ENCODE measurements at regions not wholly inside any gene's neighbourhood (a gene's known extent, or its start where the extent isn't known, plus 50 kb on each side); places are given as distances from the start of the nearest gene placed in this dataset.

- intact Hi-C loops (cut with DNase I): no loop called here
Measured at GRCh38 chr5:56624751-56625150, 190.6 kb upstream of the MAP3K1 start.

GRCh38 chr5:56622141-56622540 lies 193.2 kb upstream of the MAP3K1 start:
- intact Hi-C loops (cut with DNase I): no loop called here
- Histone ChIP-seq H3K27me3 (no peaks in the 10 kb centered on the region), H3K9me3 (peaks cover 0 to 36% (median 9%) of the 10 kb centered on the region in 11 donors), H3K4me1 (peaks cover 0 to 3% (median 0%) of the 10 kb centered on the region in 9 donors), H3K36me3 (no peaks in the 10 kb centered on the region), H3K4me3 (no peak overlapping the region), H3K27ac (no peak overlapping the region)
- DNase-seq: no peak
- TF ChIP-seq, protein P1, sequence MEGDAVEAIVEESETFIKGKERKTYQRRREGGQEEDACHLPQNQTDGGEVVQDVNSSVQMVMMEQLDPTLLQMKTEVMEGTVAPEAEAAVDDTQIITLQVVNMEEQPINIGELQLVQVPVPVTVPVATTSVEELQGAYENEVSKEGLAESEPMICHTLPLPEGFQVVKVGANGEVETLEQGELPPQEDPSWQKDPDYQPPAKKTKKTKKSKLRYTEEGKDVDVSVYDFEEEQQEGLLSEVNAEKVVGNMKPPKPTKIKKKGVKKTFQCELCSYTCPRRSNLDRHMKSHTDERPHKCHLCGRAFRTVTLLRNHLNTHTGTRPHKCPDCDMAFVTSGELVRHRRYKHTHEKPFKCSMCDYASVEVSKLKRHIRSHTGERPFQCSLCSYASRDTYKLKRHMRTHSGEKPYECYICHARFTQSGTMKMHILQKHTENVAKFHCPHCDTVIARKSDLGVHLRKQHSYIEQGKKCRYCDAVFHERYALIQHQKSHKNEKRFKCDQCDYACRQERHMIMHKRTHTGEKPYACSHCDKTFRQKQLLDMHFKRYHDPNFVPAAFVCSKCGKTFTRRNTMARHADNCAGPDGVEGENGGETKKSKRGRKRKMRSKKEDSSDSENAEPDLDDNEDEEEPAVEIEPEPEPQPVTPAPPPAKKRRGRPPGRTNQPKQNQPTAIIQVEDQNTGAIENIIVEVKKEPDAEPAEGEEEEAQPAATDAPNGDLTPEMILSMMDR (IDR thresholded peaks at IDR 0.05): no peak
- no peak for ATAC-seq
- WGBS, 2 donors: 89 to 91% methylated on average over 2 of the region's 2 CpGs

More at GRCh38 chr5:56624751-56625150, 190.6 kb upstream of the MAP3K1 start:
- Histone ChIP-seq H3K36me3 (no peaks in the 10 kb centered on the region), H3K9me3 (peaks cover 0 to 33% (median 5%) of the 10 kb centered on the region in 11 donors), H3K27me3 (no peaks in the 10 kb centered on the region), H3K27ac (no peak overlapping the region), H3K4me1 (no peaks in the 10 kb centered on the region), H3K4me3 (no peak overlapping the region)
- ATAC-seq (no peak), DNase-seq (no peak)
- TF ChIP-seq, protein P1 (IDR thresholded peaks at IDR 0.05): no peak
- 67 to 69% methylated on average over 1 of the region's 1 CpG for WGBS, 2 donors

DNA sequence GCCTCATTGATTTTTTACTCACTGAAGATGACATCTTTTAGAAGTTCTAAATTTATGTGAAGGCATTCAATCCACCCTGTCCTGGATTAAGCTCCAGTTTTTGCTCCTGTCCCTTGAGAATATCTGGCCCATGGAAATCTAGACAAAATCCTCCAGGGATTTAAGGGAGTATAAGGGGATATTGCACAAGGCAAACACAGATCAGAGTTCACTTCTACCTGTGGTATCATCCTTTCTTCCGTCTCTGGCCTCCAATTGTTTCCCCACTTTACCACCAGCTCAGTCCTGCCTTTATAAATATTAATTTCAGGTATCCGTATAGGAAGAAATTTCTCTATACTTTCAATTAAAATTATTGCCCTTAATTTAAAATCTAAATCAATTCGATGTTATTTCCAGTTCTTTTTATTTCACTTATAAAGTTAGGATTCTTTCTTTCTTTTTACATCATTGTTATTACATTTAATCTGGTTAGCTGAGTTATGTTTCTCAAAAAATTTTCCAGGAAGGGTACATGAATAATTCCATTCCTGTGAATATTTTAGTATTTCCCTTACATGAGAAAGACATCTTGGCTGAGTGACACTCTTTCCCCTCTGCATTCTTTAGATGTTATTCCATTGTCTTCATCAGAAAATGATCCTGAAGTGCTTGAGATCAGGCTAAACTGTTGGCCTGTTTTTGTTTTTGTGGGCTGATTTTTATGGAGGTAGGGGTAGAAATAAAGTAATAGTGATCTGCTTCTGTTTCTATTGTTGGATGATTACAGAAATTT lies 194.3 kb upstream of the MAP3K1 start:
- peaks cover 2 to 12% (median 6%) of the 10 kb centered on the region in 9 donors for H3K4me1 ChIP-seq
- 96 to 98% methylated on average over 3 of the region's 3 CpGs for WGBS, 2 donors
- no peak overlapping the region for H3K4me3 ChIP-seq
- H3K9me3 ChIP-seq: peaks cover 0 to 36% (median 9%) of the 10 kb centered on the region in 11 donors
- TF ChIP-seq, protein P1 (IDR thresholded peaks at IDR 0.05): no peak
- DNase-seq: no peak
- no peak for ATAC-seq
- no peaks in the 10 kb centered on the region for H3K36me3 ChIP-seq
- H3K27ac ChIP-seq: no peak overlapping the region
- no peaks in the 10 kb centered on the region for H3K27me3 ChIP-seq
- intact Hi-C loops (cut with DNase I): no loop called here

- Histone ChIP-seq H3K4me1 (peaks cover 8 to 25% (median 21%) of the 10 kb centered on the region in 9 donors), H3K36me3 (no peaks in the 10 kb centered on the region), H3K9me3 (peaks cover 0 to 36% (median 9%) of the 10 kb centered on the region in 11 donors), H3K27me3 (no peaks in the 10 kb centered on the region), H3K27ac (no peak overlapping the region), H3K4me3 (no peak overlapping the region)
- TF ChIP-seq, protein P1 (IDR thresholded peaks at IDR 0.05): no peak
- intact Hi-C loops (cut with DNase I): loop anchor here in 2 of 10 donors (2.0 to 10.0 kb wide), 3 partner anchors 29 to 197 kb away; partner anchors contain the start of gene MAP3K1 (in 2 of the 2)
- 100% methylated on average over 4 of the region's 4 CpGs for WGBS, 2 donors
- ATAC-seq (no peak), DNase-seq (no peak)
Measured at GRCh38 chr5:56617998-56618397, 197.4 kb upstream of the MAP3K1 start.

All from heart right ventricle (tissue), 16 donors.